ENCODE measurements at regions not wholly inside any gene's neighbourhood (a gene's known extent, or its start where the extent isn't known, plus 50 kb on each side); places are given as distances from the start of the nearest gene placed in this dataset.

GRCh38 chr2:2681085-2681484 lies 350.0 kb upstream of the MYT1L start:
- Histone ChIP-seq H3K4me1 (ENCODE audit: low read length) (no peaks in the 10 kb centered on the region), H4K20me1 (ENCODE audit: insufficient read depth, low read length) (no peaks in the 10 kb centered on the region), H3K4me3 (ENCODE audit: low read length) (no peak overlapping the region), H3K27ac (ENCODE audit: low read length) (no peak overlapping the region), H3K9ac (ENCODE audit: low read length) (no peak overlapping the region), H3K36me3 (replicated peaks; ENCODE audit: low read depth, low read length) (no peaks in the 10 kb centered on the region), H3K4me2 (ENCODE audit: low read length) (no peak overlapping the region), H3K9me3 (ENCODE audit: insufficient read depth, low read length) (no peaks in the 10 kb centered on the region), H3K79me2 (ENCODE audit: low read length) (no peaks in the 10 kb centered on the region), H3K27me3 (ENCODE audit: low read depth, low read length) (peaks cover 20% of the 10 kb centered on the region; the same call in 1 of the 2 replicates), H2AFZ (ENCODE audit: low read depth, low read length) (no peak overlapping the region)
- TF ChIP-seq, protein P1, sequence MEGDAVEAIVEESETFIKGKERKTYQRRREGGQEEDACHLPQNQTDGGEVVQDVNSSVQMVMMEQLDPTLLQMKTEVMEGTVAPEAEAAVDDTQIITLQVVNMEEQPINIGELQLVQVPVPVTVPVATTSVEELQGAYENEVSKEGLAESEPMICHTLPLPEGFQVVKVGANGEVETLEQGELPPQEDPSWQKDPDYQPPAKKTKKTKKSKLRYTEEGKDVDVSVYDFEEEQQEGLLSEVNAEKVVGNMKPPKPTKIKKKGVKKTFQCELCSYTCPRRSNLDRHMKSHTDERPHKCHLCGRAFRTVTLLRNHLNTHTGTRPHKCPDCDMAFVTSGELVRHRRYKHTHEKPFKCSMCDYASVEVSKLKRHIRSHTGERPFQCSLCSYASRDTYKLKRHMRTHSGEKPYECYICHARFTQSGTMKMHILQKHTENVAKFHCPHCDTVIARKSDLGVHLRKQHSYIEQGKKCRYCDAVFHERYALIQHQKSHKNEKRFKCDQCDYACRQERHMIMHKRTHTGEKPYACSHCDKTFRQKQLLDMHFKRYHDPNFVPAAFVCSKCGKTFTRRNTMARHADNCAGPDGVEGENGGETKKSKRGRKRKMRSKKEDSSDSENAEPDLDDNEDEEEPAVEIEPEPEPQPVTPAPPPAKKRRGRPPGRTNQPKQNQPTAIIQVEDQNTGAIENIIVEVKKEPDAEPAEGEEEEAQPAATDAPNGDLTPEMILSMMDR (IDR thresholded peaks at IDR 0.05; ENCODE audit: low read depth, low read length), result no peak
- TF ChIP-seq EZH2phosphoT487 (IDR thresholded peaks at IDR 0.05; ENCODE audit: low read depth), result no peak

DNA sequence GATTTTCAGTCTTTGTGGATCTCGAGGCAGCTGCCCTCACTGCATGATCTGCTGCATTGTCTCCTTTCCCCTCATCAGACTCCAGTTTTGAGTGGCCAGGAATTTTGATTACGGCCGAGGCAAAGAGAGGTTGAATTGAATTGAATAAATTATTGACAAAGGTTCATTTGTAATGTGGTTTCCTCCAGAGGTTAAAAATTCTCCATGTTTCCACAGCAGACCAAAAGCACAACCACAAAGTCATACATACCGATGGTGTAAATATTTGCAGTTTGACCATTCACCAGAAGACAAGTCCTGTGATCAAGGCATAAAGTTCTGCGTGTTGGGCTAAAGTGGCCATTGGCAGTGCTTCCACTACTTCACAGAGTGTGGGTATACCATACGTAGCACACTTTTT lies 343.8 kb upstream of the MYT1L start:
- no peaks in the 10 kb centered on the region for H3K79me2 ChIP-seq (ENCODE audit: low read length)
- no peaks in the 10 kb centered on the region for H4K20me1 ChIP-seq (ENCODE audit: insufficient read depth, low read length)
- no peak overlapping the region for H3K9ac ChIP-seq (ENCODE audit: low read length)
- no peaks in the 10 kb centered on the region for H3K36me3 ChIP-seq (replicated peaks; ENCODE audit: low read depth, low read length)
- H3K27me3 ChIP-seq (ENCODE audit: low read depth, low read length), result no peaks in the 10 kb centered on the region
- TF ChIP-seq, protein P1 (IDR thresholded peaks at IDR 0.05; ENCODE audit: low read depth, low read length), result no peak
- TF ChIP-seq EZH2phosphoT487 (IDR thresholded peaks at IDR 0.05; ENCODE audit: low read depth), result no peak
- H3K4me2 ChIP-seq (ENCODE audit: low read length), result no peak overlapping the region
- H3K4me3 ChIP-seq (ENCODE audit: low read length), result no peak overlapping the region
- no peak overlapping the region for H2AFZ ChIP-seq (ENCODE audit: low read depth, low read length)
- H3K27ac ChIP-seq (ENCODE audit: low read length), result no peak overlapping the region
- no peaks in the 10 kb centered on the region for H3K4me1 ChIP-seq (ENCODE audit: low read length)
- no peaks in the 10 kb centered on the region for H3K9me3 ChIP-seq (ENCODE audit: insufficient read depth, low read length)

- no peak overlapping the region for H3K4me3 ChIP-seq (ENCODE audit: low read length)
- H3K36me3 ChIP-seq (replicated peaks; ENCODE audit: low read depth, low read length), result no peaks in the 10 kb centered on the region
- H2AFZ ChIP-seq (ENCODE audit: low read depth, low read length), result no peak overlapping the region
- H3K4me2 ChIP-seq (ENCODE audit: low read length), result no peak overlapping the region
- no peak overlapping the region for H3K27ac ChIP-seq (ENCODE audit: low read length)
- no peaks in the 10 kb centered on the region for H3K4me1 ChIP-seq (ENCODE audit: low read length)
- no peaks in the 10 kb centered on the region for H3K27me3 ChIP-seq (ENCODE audit: low read depth, low read length)
- H4K20me1 ChIP-seq (ENCODE audit: insufficient read depth, low read length), result no peaks in the 10 kb centered on the region
- no peaks in the 10 kb centered on the region for H3K79me2 ChIP-seq (ENCODE audit: low read length)
- TF ChIP-seq, protein P1 (IDR thresholded peaks at IDR 0.05; ENCODE audit: low read depth, low read length), result no peak
- no peak for TF ChIP-seq EZH2phosphoT487 (IDR thresholded peaks at IDR 0.05; ENCODE audit: low read depth)
- no peak overlapping the region for H3K9ac ChIP-seq (ENCODE audit: low read length)
- H3K9me3 ChIP-seq (ENCODE audit: insufficient read depth, low read length), result no peaks in the 10 kb centered on the region
Measured at GRCh38 chr2:2673406-2673805, 342.3 kb upstream of the MYT1L start.

- Histone ChIP-seq H3K9ac (ENCODE audit: low read length) (no peak overlapping the region), H3K4me1 (ENCODE audit: low read length) (no peaks in the 10 kb centered on the region), H3K9me3 (ENCODE audit: insufficient read depth, low read length) (no peaks in the 10 kb centered on the region), H3K27me3 (ENCODE audit: low read depth, low read length) (no peaks in the 10 kb centered on the region), H3K4me3 (ENCODE audit: low read length) (no peak overlapping the region), H3K27ac (ENCODE audit: low read length) (no peak overlapping the region), H3K36me3 (replicated peaks; ENCODE audit: low read depth, low read length) (no peaks in the 10 kb centered on the region), H4K20me1 (ENCODE audit: insufficient read depth, low read length) (no peaks in the 10 kb centered on the region), H3K4me2 (ENCODE audit: low read length) (no peak overlapping the region), H3K79me2 (ENCODE audit: low read length) (no peaks in the 10 kb centered on the region), H2AFZ (ENCODE audit: low read depth, low read length) (no peak overlapping the region)
- TF ChIP-seq EZH2phosphoT487 (IDR thresholded peaks at IDR 0.05; ENCODE audit: low read depth), result no peak
- TF ChIP-seq, protein P1 (IDR thresholded peaks at IDR 0.05; ENCODE audit: low read depth, low read length), result no peak
Measured at GRCh38 chr2:2672249-2672648, 341.2 kb upstream of the MYT1L start.
